ENCODE measurements at regions not wholly inside any gene's neighbourhood (a gene's known extent, or its start where the extent isn't known, plus 50 kb on each side); places are given as distances from the start of the nearest gene placed in this dataset.
"Not testable (repeated sequence)": the region's sequence is repeated elsewhere in the genome, so short reads cannot be mapped to it uniquely, and the experiment has no call there.

DNA sequence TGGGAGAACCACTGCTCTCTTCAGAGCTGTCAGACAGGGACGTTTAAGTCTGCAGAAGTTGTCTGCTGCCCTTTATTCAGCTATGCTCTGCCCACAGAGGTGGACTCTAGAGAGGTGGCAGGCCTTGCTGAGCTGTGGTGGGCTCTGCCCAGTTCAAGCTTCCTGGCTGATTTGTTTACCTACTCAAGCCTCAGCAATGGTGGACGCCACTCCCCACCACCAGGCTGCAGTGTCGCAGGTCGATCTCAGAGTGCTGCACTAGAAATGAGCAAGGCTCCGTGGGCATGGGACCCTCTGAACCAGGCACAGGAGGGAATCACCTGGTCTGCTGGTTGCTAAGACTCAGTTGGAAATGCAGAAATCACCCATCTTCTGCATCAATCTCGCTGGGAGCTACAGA is 223.4 kb upstream of the IRAK1BP1 start:
- not testable (repeated sequence) for TF ChIP-seq POLR2AphosphoS5 (IDR thresholded peaks at IDR 0.05; ENCODE audit: low read depth); EZH2 (IDR thresholded peaks at IDR 0.05; ENCODE audit: low read depth, unreplicated experiment)
- TF ChIP-seq, protein P1, sequence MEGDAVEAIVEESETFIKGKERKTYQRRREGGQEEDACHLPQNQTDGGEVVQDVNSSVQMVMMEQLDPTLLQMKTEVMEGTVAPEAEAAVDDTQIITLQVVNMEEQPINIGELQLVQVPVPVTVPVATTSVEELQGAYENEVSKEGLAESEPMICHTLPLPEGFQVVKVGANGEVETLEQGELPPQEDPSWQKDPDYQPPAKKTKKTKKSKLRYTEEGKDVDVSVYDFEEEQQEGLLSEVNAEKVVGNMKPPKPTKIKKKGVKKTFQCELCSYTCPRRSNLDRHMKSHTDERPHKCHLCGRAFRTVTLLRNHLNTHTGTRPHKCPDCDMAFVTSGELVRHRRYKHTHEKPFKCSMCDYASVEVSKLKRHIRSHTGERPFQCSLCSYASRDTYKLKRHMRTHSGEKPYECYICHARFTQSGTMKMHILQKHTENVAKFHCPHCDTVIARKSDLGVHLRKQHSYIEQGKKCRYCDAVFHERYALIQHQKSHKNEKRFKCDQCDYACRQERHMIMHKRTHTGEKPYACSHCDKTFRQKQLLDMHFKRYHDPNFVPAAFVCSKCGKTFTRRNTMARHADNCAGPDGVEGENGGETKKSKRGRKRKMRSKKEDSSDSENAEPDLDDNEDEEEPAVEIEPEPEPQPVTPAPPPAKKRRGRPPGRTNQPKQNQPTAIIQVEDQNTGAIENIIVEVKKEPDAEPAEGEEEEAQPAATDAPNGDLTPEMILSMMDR (conservative IDR thresholded peaks at IDR 0.05; ENCODE audit: low read depth in 2 of 2): peak in 1 of 2 experiments; percentile 13; a peak in 1 of 4 replicates

Data from GM23338 (cell line).